PC-9 (cell line): ENCODE measurements at regions not wholly inside any gene's neighbourhood (a gene's known extent, or its start where the extent isn't known, plus 50 kb on each side); places are given as distances from the start of the nearest gene placed in this dataset.
"Not testable (repeated sequence)": the region's sequence is repeated elsewhere in the genome, so short reads cannot be mapped to it uniquely, and the experiment has no call there.

Source experiments
- BruUV-seq: library from RNA; stranded (reverse); fragments of 400-500 nt; replicated peaks from 2 replicates; lab custom pipeline; 2021; lab: Mats Ljungman, UMichigan
- CTCF ChIA-PET: fragments of 300-600 bp; sonication (Branson Sonifier 250); formaldehyde crosslinking; loops from one replicate; lab custom pipeline; 2022; ENCODE audit warnings: antibody characterized with exemption; lab: Charles Lee
- POLR2A ChIA-PET: fragments of 300-600 bp; sonication (Branson Sonifier 250); formaldehyde crosslinking; loops from one replicate; lab custom pipeline; 2022; ENCODE audit warnings: antibody characterized with exemption; ENCODE audit not compliant: unreplicated experiment; lab: Charles Lee
- DNase-seq, 2 experiments: peaks; one replicate each; pipeline versions ENCODE4 v3.0.0 to v3.0.0-alpha.2; 2015 to 2022; ENCODE audit warnings: mixed read lengths in 1 of 2
- H2AFZ ChIP-seq: fragments of 200-600 bp; sonication (generic); 2 replicates; pipeline ENCODE4 v1.8.1; 2017; ENCODE audit warnings: antibody characterized with exemption
- H3F3A ChIP-seq: fragments of 200-600 bp; sonication (generic); 2 replicates; pipeline ENCODE4 v1.8.1; 2017; ENCODE audit warnings: antibody characterized with exemption, mild to moderate bottlenecking, low read depth; ENCODE audit not compliant: insufficient read depth
- H3K27ac ChIP-seq: fragments of 200-600 bp; sonication (generic); 2 replicates; pipeline ENCODE4 v1.6.1; 2016; ENCODE audit warnings: mixed run types
- H3K27me3 ChIP-seq: fragments of 200-600 bp; sonication (generic); 2 replicates; pipeline ENCODE4 v1.6.1; 2016; ENCODE audit warnings: low read depth, mixed run types; ENCODE audit not compliant: insufficient read depth
- H3K36me3 ChIP-seq: fragments of 200-600 bp; sonication (generic); 2 replicates; pipeline ENCODE4 v1.6.1; 2016; ENCODE audit warnings: low read depth, mixed run types
- H3K4me1 ChIP-seq: fragments of 200-600 bp; sonication (generic); replicated peaks from 2 replicates; pipeline ENCODE4 v1.6.1; 2016; ENCODE audit warnings: mixed run types; ENCODE audit not compliant: insufficient read depth
- H3K4me2 ChIP-seq: fragments of 200-600 bp; sonication (generic); 2 replicates; pipeline ENCODE4 v1.6.1; 2017; ENCODE audit warnings: mixed run types
- H3K4me3 ChIP-seq: fragments of 200-600 bp; sonication (generic); 2 replicates; pipeline ENCODE4 v1.6.1; 2016; ENCODE audit warnings: mixed run types
- H3K79me2 ChIP-seq: fragments of 200-600 bp; sonication (generic); 2 replicates; pipeline ENCODE4 v1.6.1; 2017; ENCODE audit warnings: low read depth, mixed run types
- H3K9me2 ChIP-seq: fragments of 200-600 bp; sonication (generic); 2 replicates; pipeline ENCODE4 v1.8.1; 2017; ENCODE audit warnings: mild to moderate bottlenecking; ENCODE audit not compliant: insufficient read depth
- H3K9me3 ChIP-seq: fragments of 200-600 bp; sonication (generic); 2 replicates; pipeline ENCODE4 v1.8.1; 2016; ENCODE audit warnings: low read depth; ENCODE audit not compliant: insufficient read depth
- H4K20me1 ChIP-seq: fragments of 200-600 bp; sonication (generic); 2 replicates; pipeline ENCODE4 v1.8.1; 2017; ENCODE audit not compliant: insufficient read depth
- CTCF ChIP-seq: fragments of 200-600 bp; sonication (generic); conservative IDR thresholded peaks from 2 replicates; pipeline ENCODE4 v1.6.1; 2017; ENCODE audit warnings: mixed run types, antibody characterized with exemption, mild to moderate bottlenecking, moderate library complexity
- EZH2 ChIP-seq: fragments of 200-600 bp; sonication (generic); IDR thresholded peaks from 2 replicates; pipeline ENCODE4 v1.8.0; 2017; ENCODE audit warnings: antibody characterized with exemption, low read depth
- intact Hi-C: fragments of 100-400 bp; cut with micrococcal nuclease; formaldehyde crosslinking; loops from one replicate; pipeline ENCODE4 v1.10.0; 2022; ENCODE audit not compliant: unreplicated experiment

GRCh38 chr17:37859451-37859850, 64.8 kb upstream of the TBC1D3K start:
- intact Hi-C loops: no loop called here
- H3K27ac ChIP-seq: no peak overlapping the region
- no peaks in the 10 kb centered on the region for H3K9me2 ChIP-seq
- no peaks in the 10 kb centered on the region for H4K20me1 ChIP-seq
- H3K9me3 ChIP-seq: no peaks in the 10 kb centered on the region; the same call in 1 of the 2 replicates
- no peak overlapping the region for H3K4me2 ChIP-seq
- no peaks in the 10 kb centered on the region for H3K27me3 ChIP-seq
- no peak overlapping the region for H3K4me3 ChIP-seq
- POLR2A ChIA-PET: no interaction called here
- TF ChIP-seq EZH2 (no peak), CTCF (no peak)
- no peaks in the 10 kb centered on the region for H3K36me3 ChIP-seq
- no peaks in the 10 kb centered on the region for H3K4me1 ChIP-seq
- CTCF ChIA-PET: no interaction called here
- no peaks in the 10 kb centered on the region for H3F3A ChIP-seq
- BruUV-seq: no TSS peak
- H3K79me2 ChIP-seq: no peaks in the 10 kb centered on the region
- DNase-seq: no peak
- H2AFZ ChIP-seq: no peak overlapping the region

- H3K27ac ChIP-seq, CTCF ChIA-PET, POLR2A ChIA-PET, H4K20me1 ChIP-seq, H3K36me3 ChIP-seq, H3K9me2 ChIP-seq, H3K4me2 ChIP-seq, H3K9me3 ChIP-seq, H3K4me3 ChIP-seq, intact Hi-C loops, H3F3A ChIP-seq, H3K79me2 ChIP-seq, H3K4me1 ChIP-seq, H3K27me3 ChIP-seq, DNase-seq, BruUV-seq, H2AFZ ChIP-seq: not testable (repeated sequence)
These were observed 65.8 kb upstream of the TBC1D3K start for GRCh38 chr17:37858391-37858790.

- CTCF ChIA-PET: no interaction called here
- Histone ChIP-seq H3K4me1 (no peaks in the 10 kb centered on the region), H3K9me2 (no peaks in the 10 kb centered on the region), H3K27me3 (no peaks in the 10 kb centered on the region), H3K4me2 (no peak overlapping the region), H2AFZ (no peak overlapping the region), H4K20me1 (no peaks in the 10 kb centered on the region), H3K9me3 (no peaks in the 10 kb centered on the region; the same call in 1 of the 2 replicates), H3K27ac (no peak overlapping the region), H3K4me3 (no peak overlapping the region), H3K79me2 (no peaks in the 10 kb centered on the region), H3F3A (no peaks in the 10 kb centered on the region), H3K36me3 (no peaks in the 10 kb centered on the region)
- TF ChIP-seq CTCF: no peak
- TF ChIP-seq EZH2: no peak
- POLR2A ChIA-PET: no interaction called here
- no peak for DNase-seq
- BruUV-seq: no TSS peak
- intact Hi-C loops: no loop called here
These were observed 68.0 kb upstream of the TBC1D3K start for GRCh38 chr17:37856245-37856644.

- H3K27me3 ChIP-seq: no peaks in the 10 kb centered on the region
- no peak overlapping the region for H2AFZ ChIP-seq
- no peaks in the 10 kb centered on the region for H3K79me2 ChIP-seq
- POLR2A ChIA-PET: no interaction called here
- CTCF ChIA-PET: no interaction called here
- no peaks in the 10 kb centered on the region for H3K9me2 ChIP-seq
- H3K36me3 ChIP-seq: no peaks in the 10 kb centered on the region
- H3K27ac ChIP-seq: no peak overlapping the region
- no TSS peak for BruUV-seq
- H3F3A ChIP-seq: no peaks in the 10 kb centered on the region
- no peaks in the 10 kb centered on the region for H4K20me1 ChIP-seq
- no peak for DNase-seq
- TF ChIP-seq EZH2 (no peak), CTCF (no peak)
- H3K9me3 ChIP-seq: no peaks in the 10 kb centered on the region
- no peak overlapping the region for H3K4me3 ChIP-seq
- no peaks in the 10 kb centered on the region for H3K4me1 ChIP-seq
- intact Hi-C loops: no loop called here
- H3K4me2 ChIP-seq: no peak overlapping the region
These were observed 74.6 kb upstream of the TBC1D3K start for GRCh38 chr17:37849617-37849972.
